NCI-H1694 (cell line): ENCODE measurements at regions not wholly inside any gene's neighbourhood (a gene's known extent, or its start where the extent isn't known, plus 50 kb on each side); places are given as distances from the start of the nearest gene placed in this dataset.
"Not testable (repeated sequence)": the region's sequence is repeated elsewhere in the genome, so short reads cannot be mapped to it uniquely, and the experiment has no call there.

ENCODE experiments used
- DNase-seq: peaks from one replicate; lab custom pipeline; 2025; lab: John Stamatoyannopoulos, UW

GRCh38 chr15:94844538-94845389 lies 613.4 kb downstream of the MCTP2 start:
- no peak for DNase-seq

DNA sequence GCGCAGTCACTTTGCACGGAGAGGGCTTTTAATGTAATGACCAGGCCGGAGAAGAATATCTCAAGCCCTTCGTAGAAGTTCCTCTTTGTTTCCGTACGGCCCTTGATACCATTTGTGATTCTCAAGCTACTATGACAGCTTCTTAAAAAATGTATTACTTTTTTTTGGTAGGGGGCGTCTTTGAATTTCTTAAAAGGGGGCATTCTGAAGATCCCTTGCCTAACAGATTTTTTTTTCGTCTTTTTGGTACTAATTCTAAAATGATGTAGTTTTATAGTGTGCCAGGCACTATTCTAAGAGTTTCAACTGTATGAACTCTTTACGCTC lies 614.0 kb downstream of the MCTP2 start:
- no peak for DNase-seq

DNA sequence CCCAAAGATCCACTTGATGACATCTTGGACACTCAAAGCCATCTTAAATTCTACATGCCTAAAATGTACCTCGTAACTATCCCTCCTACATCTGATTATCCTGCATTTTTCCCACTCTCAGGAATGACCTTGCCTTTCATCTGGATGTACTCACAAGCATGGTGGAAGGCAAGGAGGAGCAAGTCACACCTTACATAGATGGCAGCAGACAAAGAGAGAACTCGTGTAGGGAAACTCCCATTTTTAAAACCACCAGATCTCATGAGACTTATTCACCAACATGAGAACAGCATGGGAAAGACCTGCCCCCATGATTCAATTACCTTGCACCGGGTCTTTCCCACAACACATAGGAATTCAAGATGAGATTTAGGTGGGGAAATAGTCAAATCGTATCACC lies 616.0 kb downstream of the MCTP2 start:
- no peak for DNase-seq

- no peak for DNase-seq
These were observed 616.7 kb downstream of the MCTP2 start for GRCh38 chr15:94848054-94848453.

- no peak for DNase-seq
These were observed 623.7 kb downstream of the MCTP2 start for GRCh38 chr15:94855018-94855408.

DNA sequence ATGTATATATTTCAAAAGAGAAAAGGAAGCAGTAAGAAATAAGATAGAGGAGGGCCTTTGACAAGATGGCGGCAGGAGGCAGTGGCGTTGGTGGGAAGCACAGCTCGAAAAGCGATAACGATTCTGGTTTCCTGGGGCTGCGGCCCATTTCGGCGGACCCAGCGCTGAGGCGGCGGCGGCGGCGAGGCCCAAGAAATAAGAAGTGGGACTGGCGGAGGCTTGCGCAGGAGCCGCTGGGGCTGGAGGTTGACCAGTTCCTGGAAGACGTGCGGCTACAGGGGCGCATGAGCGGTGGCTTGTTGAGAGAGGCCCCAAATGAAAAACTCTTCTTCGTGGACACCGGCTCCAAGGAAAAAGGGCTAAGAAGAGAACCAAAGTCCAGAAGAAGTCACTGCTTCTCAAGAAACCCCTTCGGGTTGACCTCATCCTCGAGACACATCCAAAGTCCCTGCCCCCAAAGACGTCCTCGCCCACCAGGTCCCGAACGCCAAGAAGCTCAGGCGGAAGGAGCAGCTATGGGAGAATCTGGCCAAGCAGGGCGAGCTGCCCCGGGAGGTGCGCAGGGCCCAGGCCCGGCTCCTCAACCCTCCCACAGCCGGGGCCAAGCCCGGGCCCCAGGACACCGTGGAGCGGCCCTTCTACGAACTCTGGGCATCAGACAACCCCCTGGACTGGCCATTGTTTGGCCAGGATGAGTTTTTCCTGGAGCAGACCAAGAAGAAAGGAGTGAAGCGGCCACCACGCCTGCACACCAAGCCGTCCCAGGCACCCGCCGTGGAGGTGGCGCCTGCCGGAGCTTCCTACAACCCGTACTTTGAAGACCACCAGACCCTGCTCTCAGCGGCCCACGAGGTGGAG lies 624.3 kb downstream of the MCTP2 start:
- no peak for DNase-seq

- no peak for DNase-seq
These were observed 625.0 kb downstream of the MCTP2 start for GRCh38 chr15:94856267-94856854.

- DNase-seq = no peak
These were observed 626.1 kb downstream of the MCTP2 start for GRCh38 chr15:94857466-94857865.

DNA sequence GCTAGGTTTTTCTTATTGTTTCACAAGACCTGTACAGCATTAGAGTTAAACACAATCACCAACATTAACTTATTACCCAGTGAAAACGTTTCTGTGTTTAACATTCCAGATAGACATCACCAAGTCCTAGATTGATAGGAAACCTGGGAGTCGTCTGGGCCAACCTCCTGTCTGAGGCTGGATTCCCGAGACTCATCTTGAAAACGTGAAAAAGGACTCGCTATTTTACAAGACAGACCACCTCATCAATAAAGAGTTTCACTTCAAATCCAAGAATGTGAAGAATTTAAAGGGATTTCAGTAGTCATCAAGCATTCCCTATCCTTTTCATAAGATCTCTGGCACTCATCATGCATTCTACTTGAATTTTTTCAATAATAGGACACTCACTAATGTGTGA lies 626.6 kb downstream of the MCTP2 start:
- DNase-seq = no peak

GRCh38 chr15:94858449-94858848 lies 627.1 kb downstream of the MCTP2 start:
- no peak for DNase-seq

GRCh38 chr15:94858920-94859319 lies 627.6 kb downstream of the MCTP2 start:
- DNase-seq = no peak

DNA sequence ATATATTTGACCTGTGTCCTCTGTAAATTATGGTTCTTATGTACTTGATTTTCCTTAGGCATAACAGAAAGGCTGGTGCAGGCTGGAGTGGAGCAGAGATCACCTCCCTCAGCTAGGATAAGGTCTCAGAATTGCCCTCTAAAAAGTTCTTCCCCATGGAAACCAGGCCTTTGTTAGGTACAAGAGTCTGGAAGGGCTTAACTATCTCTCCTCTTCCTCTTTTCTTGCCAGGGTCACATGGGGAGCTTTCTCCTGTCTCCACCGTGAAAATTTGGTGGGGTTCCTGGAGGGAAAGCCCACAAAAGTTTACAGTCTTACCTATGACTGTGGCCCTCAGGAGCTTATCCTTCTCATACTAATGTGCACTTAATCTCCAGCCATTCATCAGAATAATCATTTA lies 633.2 kb downstream of the MCTP2 start:
- DNase-seq = no peak

DNA sequence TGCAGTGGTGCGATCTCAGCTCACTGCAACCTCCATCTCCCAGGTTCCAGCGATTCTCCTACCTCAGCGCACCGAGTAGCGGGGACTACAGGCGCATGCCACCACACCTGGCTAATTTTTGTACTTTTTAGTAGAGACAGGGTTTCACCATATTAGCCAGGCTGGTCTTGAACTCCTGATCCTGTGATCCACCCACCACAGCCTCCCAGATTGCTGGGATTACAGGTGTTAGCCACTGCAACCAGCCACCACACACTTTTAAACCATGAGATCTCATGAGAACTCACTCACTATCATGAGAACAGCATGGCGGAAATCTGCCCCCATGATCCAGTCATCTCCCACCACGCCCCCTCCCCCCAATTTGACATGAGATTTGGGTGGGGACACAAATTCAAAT lies 636.9 kb downstream of the MCTP2 start:
- not testable (repeated sequence) for DNase-seq

DNA sequence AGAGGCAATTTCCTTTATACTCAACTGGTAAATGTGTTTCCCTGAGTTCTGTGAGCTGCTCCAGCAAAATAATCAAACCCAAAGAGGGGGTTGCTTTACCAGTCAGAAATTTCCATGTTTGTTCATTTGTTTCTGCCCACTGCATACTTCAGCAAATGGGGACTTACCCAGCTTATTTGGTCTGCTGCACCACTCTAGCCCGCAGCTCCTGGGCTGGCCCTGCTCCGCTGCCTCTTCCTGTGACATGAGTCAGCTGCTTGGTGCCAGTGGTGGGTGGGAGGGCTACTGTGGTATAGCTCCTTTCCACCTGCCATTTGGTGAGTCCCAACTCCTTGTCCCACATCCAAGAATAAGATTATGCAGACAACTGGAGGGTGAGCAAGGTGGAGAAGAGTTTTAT lies 644.2 kb downstream of the MCTP2 start:
- no peak for DNase-seq

GRCh38 chr15:94877833-94878232 lies 646.5 kb downstream of the MCTP2 start:
- no peak for DNase-seq

GRCh38 chr15:94882071-94882712 lies 650.8 kb downstream of the MCTP2 start:
- no peak for DNase-seq

DNA sequence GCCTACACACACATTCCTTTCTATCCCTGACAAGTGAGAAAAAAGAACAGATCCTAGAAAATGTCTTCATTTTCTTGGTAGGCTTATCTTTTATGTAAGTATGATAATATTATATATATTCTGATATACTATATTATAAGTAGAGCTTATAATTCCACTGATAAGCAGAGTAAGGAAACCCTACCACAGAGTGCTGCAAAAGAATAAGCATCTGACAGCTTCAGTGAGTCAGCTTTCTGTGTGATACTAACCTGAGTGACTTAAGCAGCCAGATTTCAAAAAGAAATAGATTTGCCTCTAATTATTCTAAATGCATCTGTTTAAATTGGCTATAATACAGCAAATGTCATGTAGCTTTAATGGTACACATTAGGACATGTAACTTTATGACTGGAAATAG lies 656.0 kb downstream of the MCTP2 start:
- no peak for DNase-seq

GRCh38 chr15:94889153-94889552 lies 657.8 kb downstream of the MCTP2 start:
- no peak for DNase-seq

DNA sequence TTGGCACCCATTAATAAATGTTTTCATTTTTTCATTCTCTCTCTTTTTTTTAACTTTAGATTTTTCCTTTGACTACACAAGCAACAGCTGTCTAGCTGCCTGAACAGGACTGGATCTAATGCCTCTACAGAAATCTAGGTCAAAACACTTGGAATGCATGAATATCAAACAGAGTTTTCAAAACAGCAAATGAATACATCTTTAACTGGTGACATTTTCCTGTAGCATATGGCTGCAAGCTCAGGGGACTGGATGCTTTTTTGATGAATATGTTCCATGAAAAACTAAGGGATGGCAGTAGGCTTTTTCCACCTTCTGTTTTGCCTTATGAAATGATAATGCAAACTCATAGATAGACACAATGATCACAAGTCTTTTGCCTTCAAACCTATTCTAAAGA lies 661.7 kb downstream of the MCTP2 start:
- no peak for DNase-seq

DNA sequence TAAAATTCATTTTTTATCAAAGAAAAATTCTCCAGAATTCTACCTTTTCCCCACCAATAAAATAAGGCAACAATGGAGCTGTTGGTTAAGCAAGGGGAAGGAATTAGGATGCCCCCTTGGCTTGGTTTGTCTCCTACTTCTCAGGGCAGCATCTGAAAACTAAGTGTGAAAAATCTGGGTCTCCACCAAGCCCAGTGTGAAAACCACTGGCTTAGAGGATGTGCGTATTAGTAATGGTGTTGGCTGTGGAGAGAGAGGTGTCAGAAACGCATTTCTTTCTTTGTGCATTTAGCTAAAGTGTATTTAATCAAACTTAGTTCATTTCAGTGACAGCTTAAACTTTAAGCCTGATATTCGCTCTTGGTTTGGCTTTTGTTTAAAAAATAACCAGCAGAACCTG lies 662.7 kb downstream of the MCTP2 start:
- DNase-seq = no peak

DNA sequence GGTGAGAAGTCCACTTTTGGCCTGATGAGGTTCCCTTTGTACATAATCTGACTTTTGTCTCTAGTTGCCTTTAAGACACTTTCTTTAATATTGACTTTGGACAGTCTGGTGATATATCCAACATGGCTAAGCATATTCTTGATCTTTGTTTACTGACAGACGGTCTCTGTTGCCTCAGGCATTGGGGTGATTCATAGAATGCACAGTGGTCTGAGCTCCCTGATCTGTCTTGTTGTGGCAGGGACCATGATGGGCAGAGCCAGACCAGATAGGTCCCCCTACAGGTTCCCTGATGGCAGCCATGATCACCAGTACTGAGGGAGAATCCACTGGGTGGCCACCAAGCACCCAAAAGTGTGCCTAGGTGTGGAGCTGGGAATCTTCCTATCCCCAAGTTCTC lies 678.1 kb downstream of the MCTP2 start:
- no peak for DNase-seq

- no peak for DNase-seq
These were observed 678.8 kb downstream of the MCTP2 start for GRCh38 chr15:94910166-94910565.

GRCh38 chr15:94912760-94913159 lies 681.4 kb downstream of the MCTP2 start:
- no peak for DNase-seq
